ENCODE measurements at regions not wholly inside any gene's neighbourhood (a gene's known extent, or its start where the extent isn't known, plus 50 kb on each side); places are given as distances from the start of the nearest gene placed in this dataset.

GRCh38 chr5:53355316-53355715, 125.1 kb upstream of the FST start:
- peaks cover 2% of the 10 kb centered on the region for H3K9me3 Mint-ChIP-seq (ENCODE audit: insufficient read depth)
- no peak for ATAC-seq (ENCODE audit: low read depth)
- Histone ChIP-seq H3K27me3 (replicated peaks in 1 of 4; ENCODE audit: control extremely low read depth in 1 of 4, control insufficient read depth in 3 of 4, insufficient read depth in 4 of 4, low read length in 3 of 4) (no peaks in the 10 kb centered on the region), H3K27ac (ENCODE audit: low read length in 2 of 2) (no peak overlapping the region), H3K9me3 (ENCODE audit: control extremely low read depth in 1 of 3, control insufficient read depth in 2 of 3, insufficient read depth in 1 of 3, low read length in 2 of 3) (no peaks in the 10 kb centered on the region), H3K9ac (ENCODE audit: low read length) (no peak overlapping the region), H3K4me1 (ENCODE audit: control insufficient read depth in 2 of 2, insufficient read depth in 2 of 2, low read length in 2 of 2) (no peaks in the 10 kb centered on the region), H4K20me1 (ENCODE audit: control insufficient read depth, insufficient read depth, low read length, poor library complexity, severe bottlenecking) (no peaks in the 10 kb centered on the region), H3K36me3 (replicated peaks in 1 of 2; ENCODE audit: control extremely low read depth in 1 of 2, control insufficient read depth in 1 of 2, extremely low read depth in 1 of 2, insufficient read depth in 2 of 2, low read length in 1 of 2) (no peaks in the 10 kb centered on the region), H2AFZ (ENCODE audit: insufficient read depth, low read depth, low read length, poor library complexity, severe bottlenecking) (no peak overlapping the region), H3K4me2 (replicated peaks; ENCODE audit: low read depth, low read length, poor library complexity, severe bottlenecking) (no peak overlapping the region), H3K79me2 (ENCODE audit: control insufficient read depth, insufficient read depth, low read length) (no peaks in the 10 kb centered on the region), H3K4me3 (ENCODE audit: control extremely low read depth in 1 of 5, extremely low read depth in 1 of 5, insufficient read depth in 1 of 5, low read depth in 2 of 5, low read length in 4 of 5) (no peak overlapping the region)
- CTCF ChIA-PET: no interaction called here
- no peaks in the 10 kb centered on the region for H3K4me1 Mint-ChIP-seq
- no peak overlapping the region for H3K4me3 Mint-ChIP-seq
- H3K27ac Mint-ChIP-seq: no peak overlapping the region
- POLR2A ChIA-PET: no interaction called here
- DNase-seq: no peak
- no peaks in the 10 kb centered on the region for H3K27me3 Mint-ChIP-seq
- intact Hi-C loops (cut with micrococcal nuclease): no loop called here
- TF ChIP-seq EZH2 (IDR thresholded peaks at IDR 0.05; ENCODE audit: borderline replicate concordance, insufficient read depth, low read depth, low read length, poor library complexity, severe bottlenecking) (no peak), CTCF (IDR thresholded peaks at IDR 0.05) (no peak)
- no CpG with 5 or more reads among the region's 5 CpGs for WGBS (ENCODE audit: insufficient coverage)

GRCh38 chr5:53355931-53356330, 124.5 kb upstream of the FST start:
- H3K27me3 ChIP-seq (replicated peaks in 1 of 4; ENCODE audit: control extremely low read depth in 1 of 4, control insufficient read depth in 3 of 4, insufficient read depth in 4 of 4, low read length in 3 of 4): no peaks in the 10 kb centered on the region
- H3K4me3 ChIP-seq (ENCODE audit: control extremely low read depth in 1 of 5, extremely low read depth in 1 of 5, insufficient read depth in 1 of 5, low read depth in 2 of 5, low read length in 4 of 5): no peak overlapping the region
- TF ChIP-seq CTCF (IDR thresholded peaks at IDR 0.05) (no peak), EZH2 (IDR thresholded peaks at IDR 0.05; ENCODE audit: borderline replicate concordance, insufficient read depth, low read depth, low read length, poor library complexity, severe bottlenecking) (no peak)
- H4K20me1 ChIP-seq (ENCODE audit: control insufficient read depth, insufficient read depth, low read length, poor library complexity, severe bottlenecking): no peaks in the 10 kb centered on the region
- DNase-seq (no peak), ATAC-seq (ENCODE audit: low read depth) (no peak)
- Mint-ChIP-seq H3K27ac (no peak overlapping the region), H3K4me1 (no peaks in the 10 kb centered on the region), H3K4me3 (no peak overlapping the region), H3K27me3 (no peaks in the 10 kb centered on the region), H3K9me3 (ENCODE audit: insufficient read depth) (peaks cover 2% of the 10 kb centered on the region)
- WGBS (ENCODE audit: insufficient coverage): 100% methylated on average over 1 of the region's 1 CpG
- no peak overlapping the region for H3K4me2 ChIP-seq (replicated peaks; ENCODE audit: low read depth, low read length, poor library complexity, severe bottlenecking)
- H3K79me2 ChIP-seq (ENCODE audit: control insufficient read depth, insufficient read depth, low read length): no peaks in the 10 kb centered on the region
- no peak overlapping the region for H3K27ac ChIP-seq (ENCODE audit: low read length in 2 of 2)
- ChIA-PET CTCF (no interaction called here), POLR2A (no interaction called here)
- no peaks in the 10 kb centered on the region for H3K9me3 ChIP-seq (ENCODE audit: control extremely low read depth in 1 of 3, control insufficient read depth in 2 of 3, insufficient read depth in 1 of 3, low read length in 2 of 3)
- H3K9ac ChIP-seq (ENCODE audit: low read length): no peak overlapping the region
- H3K4me1 ChIP-seq (ENCODE audit: control insufficient read depth in 2 of 2, insufficient read depth in 2 of 2, low read length in 2 of 2): no peaks in the 10 kb centered on the region
- intact Hi-C loops (cut with micrococcal nuclease): no loop called here
- H2AFZ ChIP-seq (ENCODE audit: insufficient read depth, low read depth, low read length, poor library complexity, severe bottlenecking): no peak overlapping the region
- no peaks in the 10 kb centered on the region for H3K36me3 ChIP-seq (replicated peaks in 1 of 2; ENCODE audit: control extremely low read depth in 1 of 2, control insufficient read depth in 1 of 2, extremely low read depth in 1 of 2, insufficient read depth in 2 of 2, low read length in 1 of 2)

Data from B cell (primary cell).